Left ventricle myocardium inferior (tissue), 1 donor: ENCODE measurements at regions not wholly inside any gene's neighbourhood (a gene's known extent, or its start where the extent isn't known, plus 50 kb on each side); places are given as distances from the start of the nearest gene placed in this dataset.

Experiments used
- DNase-seq: peaks from one replicate; pipeline ENCODE4 v3.0.0-alpha.2; 2020
- H3K27ac ChIP-seq: fragments of 200-600 bp; replicated peaks from 2 replicates; pipeline ENCODE4 v1.8.0; 2021
- H3K27me3 ChIP-seq: fragments of 200-600 bp; 2 replicates; pipeline ENCODE4 v1.8.0; 2021; ENCODE audit warnings: low read depth
- H3K36me3 ChIP-seq: fragments of 200-600 bp; 2 replicates; pipeline ENCODE4 v1.8.0; 2021
- H3K4me1 ChIP-seq: fragments of 200-600 bp; 2 replicates; pipeline ENCODE4 v1.8.0; 2021
- H3K4me3 ChIP-seq: fragments of 200-600 bp; 2 replicates; pipeline ENCODE4 v1.8.0; 2021; ENCODE audit warnings: mild to moderate bottlenecking, moderate library complexity
- H3K9me3 ChIP-seq: fragments of 200-600 bp; replicated peaks from 2 replicates; pipeline ENCODE4 v1.8.0; 2021
- CTCF ChIP-seq: fragments of 200-600 bp; IDR thresholded peaks from 2 replicates; pipeline ENCODE4 v1.8.0; 2021; ENCODE audit warnings: antibody characterized with exemption, mild to moderate bottlenecking, borderline replicate concordance
- intact Hi-C: fragments of 100-400 bp; cut with micrococcal nuclease; formaldehyde crosslinking; loops from one replicate; pipeline ENCODE4 v1.11.0; 2022
- donor health status: DM: no; HTN: yes; CAD: no; lungs with severe emphysema.

GRCh38 chr10:6343305-6344010, 140.7 kb downstream of the PFKFB3 start:
- H3K36me3 ChIP-seq = no peaks in the 10 kb centered on the region
- H3K27ac ChIP-seq = no peak overlapping the region
- TF ChIP-seq CTCF = no peak
- H3K9me3 ChIP-seq = peaks cover 7% of the 10 kb centered on the region
- H3K27me3 ChIP-seq = no peaks in the 10 kb centered on the region
- no peak for DNase-seq
- H3K4me3 ChIP-seq = no peak overlapping the region
- no peaks in the 10 kb centered on the region for H3K4me1 ChIP-seq
- intact Hi-C loops = no loop called here

DNA sequence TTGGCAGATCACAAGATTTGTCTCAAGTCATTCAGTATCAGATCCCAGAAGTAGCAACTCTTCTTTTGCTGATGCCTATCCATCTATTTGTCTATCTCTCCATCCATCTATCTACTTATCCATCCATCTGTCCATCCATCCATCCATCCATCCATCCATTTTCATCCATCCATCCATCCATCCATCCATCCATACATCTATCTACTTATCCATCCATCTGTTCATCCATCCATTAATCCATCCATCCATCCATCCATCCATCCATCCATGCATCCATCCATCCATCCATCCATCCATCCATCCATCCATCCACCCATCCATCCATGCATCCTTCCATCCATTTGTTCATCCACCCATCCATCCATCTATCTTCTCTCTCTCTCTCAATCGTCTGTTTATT, 142.7 kb downstream of the PFKFB3 start:
- Histone ChIP-seq H3K9me3 (peaks cover 7% of the 10 kb centered on the region), H3K4me3 (no peak overlapping the region), H3K36me3 (no peaks in the 10 kb centered on the region), H3K4me1 (no peaks in the 10 kb centered on the region), H3K27me3 (no peaks in the 10 kb centered on the region), H3K27ac (no peak overlapping the region)
- intact Hi-C loops = no loop called here
- TF ChIP-seq CTCF = no peak
- no peak for DNase-seq

DNA sequence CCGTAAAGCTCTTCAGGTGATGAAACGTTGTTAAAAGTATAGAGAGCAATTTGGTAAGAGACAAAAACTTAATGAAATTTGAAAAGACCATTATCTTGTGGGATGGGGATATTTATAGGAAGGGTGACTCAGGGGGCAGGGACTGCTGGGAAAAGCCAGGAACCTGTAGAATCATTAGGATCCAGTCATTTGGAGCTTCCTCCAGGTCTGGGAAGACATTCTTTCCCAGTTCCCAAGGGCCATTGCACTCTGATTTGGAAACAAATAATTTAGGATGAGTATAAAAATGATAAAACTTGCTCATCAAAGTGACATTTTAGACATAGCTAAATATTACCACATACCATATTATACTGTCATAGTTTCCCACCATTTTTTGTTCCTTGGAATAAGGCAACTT, 143.9 kb downstream of the PFKFB3 start:
- Histone ChIP-seq H3K4me1 (no peaks in the 10 kb centered on the region), H3K27me3 (no peaks in the 10 kb centered on the region), H3K36me3 (no peaks in the 10 kb centered on the region), H3K9me3 (peaks cover 7% of the 10 kb centered on the region), H3K4me3 (no peak overlapping the region), H3K27ac (no peak overlapping the region)
- no peak for DNase-seq
- intact Hi-C loops = no loop called here
- TF ChIP-seq CTCF = no peak

DNA sequence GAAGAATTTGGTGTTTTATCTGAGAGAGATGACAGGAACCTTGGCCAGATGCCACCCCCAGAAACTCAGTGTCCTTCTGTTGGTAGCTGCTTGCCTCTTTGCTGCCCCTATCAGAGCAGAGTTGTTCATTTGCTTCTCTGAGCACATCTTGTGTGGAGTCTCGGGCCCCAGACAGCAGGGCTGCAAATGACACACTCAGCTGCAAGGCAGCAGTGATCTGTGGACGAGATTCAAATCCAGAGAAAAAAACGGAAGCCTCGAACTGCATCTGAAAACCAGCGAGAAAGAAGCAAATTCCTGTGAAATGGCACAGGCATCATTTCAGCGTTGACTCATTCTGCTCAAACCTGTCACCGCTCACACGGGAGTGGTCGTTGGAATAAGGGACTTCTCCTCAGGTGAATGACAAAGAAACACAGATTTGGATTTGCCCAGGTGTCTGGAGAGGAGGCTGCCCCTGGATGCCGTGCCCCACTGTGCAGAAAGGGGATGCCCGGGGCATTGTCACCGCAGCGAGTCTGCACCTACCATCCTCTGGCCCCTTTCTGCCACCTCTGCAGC, 144.7 kb downstream of the PFKFB3 start:
- no peak overlapping the region for H3K4me3 ChIP-seq
- TF ChIP-seq CTCF = no peak
- no peaks in the 10 kb centered on the region for H3K27me3 ChIP-seq
- intact Hi-C loops = no loop called here
- no peak overlapping the region for H3K27ac ChIP-seq
- no peaks in the 10 kb centered on the region for H3K4me1 ChIP-seq
- no peak for DNase-seq
- peaks cover 7% of the 10 kb centered on the region for H3K9me3 ChIP-seq
- no peaks in the 10 kb centered on the region for H3K36me3 ChIP-seq

DNA sequence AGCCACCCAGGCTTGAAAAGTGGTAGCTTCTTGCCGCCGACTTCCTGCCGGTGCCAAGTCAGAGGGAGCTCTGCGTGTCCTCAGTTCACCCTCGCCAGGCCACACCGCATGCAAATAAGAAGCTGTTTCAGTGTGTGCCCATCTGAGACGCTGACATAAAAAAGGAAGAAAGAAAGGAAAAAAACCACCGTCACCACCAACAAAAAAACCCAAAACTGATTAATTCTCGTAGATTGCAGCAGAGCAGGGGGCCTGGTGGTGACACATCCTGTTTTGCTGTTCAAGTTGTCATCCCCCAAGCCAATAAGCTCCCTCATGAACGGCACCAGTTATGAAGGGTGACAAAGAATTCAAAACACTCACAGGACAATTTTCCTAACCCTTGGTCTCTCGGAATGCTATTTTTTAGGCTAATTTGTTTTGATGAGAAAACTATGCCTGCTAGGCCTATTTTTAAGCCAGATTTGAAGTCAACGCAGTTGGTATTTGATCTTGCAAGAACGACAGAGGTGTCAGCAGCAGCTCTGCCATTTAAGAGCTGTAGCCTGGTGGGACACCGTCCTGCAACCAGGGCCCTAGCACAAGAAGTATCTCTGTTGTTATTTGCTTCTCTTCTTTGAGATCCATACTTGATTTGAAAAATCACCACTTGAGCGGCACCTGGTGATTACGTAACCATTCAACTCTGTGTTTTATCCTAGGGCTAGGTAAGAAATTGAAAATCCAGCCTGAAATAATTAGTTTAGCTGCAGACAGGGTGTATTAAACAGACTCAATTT, 145.6 kb downstream of the PFKFB3 start:
- intact Hi-C loops = no loop called here
- no peaks in the 10 kb centered on the region for H3K27me3 ChIP-seq
- DNase-seq = peak; percentile 38
- H3K27ac ChIP-seq = no peak overlapping the region
- no peak overlapping the region for H3K4me3 ChIP-seq
- no peaks in the 10 kb centered on the region for H3K4me1 ChIP-seq
- H3K36me3 ChIP-seq = no peaks in the 10 kb centered on the region
- TF ChIP-seq CTCF = no peak
- peaks cover 7% of the 10 kb centered on the region for H3K9me3 ChIP-seq
